ENCODE measurements at regions not wholly inside any gene's neighbourhood (a gene's known extent, or its start where the extent isn't known, plus 50 kb on each side); places are given as distances from the start of the nearest gene placed in this dataset.

GRCh38 chr10:128431506-128431905 is 305.3 kb upstream of the MKI67 start:
- DNase-seq: no peak

- DNase-seq: no peak
Measured at GRCh38 chr10:128432011-128432410, 305.8 kb upstream of the MKI67 start.

DNA sequence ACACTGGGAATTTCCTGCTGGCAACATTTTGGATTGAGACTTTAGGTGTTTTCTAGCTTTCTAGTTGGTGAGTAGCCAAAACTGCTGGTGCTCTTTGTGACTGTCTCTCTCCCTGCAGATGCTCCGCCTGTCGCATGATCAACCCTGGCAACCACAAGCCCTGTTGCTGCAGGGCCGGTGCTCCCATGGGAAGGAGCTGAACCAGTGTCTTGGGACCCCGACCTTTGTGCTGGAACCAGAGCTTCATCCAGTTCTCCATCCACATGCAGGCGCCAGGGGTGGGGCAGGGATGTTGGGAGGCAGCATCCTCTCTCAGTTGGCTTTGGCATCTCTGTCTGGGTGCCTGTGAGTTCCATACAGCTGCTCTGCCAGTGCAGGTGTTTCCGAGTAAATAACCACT is 306.2 kb upstream of the MKI67 start:
- DNase-seq: no peak

DNA sequence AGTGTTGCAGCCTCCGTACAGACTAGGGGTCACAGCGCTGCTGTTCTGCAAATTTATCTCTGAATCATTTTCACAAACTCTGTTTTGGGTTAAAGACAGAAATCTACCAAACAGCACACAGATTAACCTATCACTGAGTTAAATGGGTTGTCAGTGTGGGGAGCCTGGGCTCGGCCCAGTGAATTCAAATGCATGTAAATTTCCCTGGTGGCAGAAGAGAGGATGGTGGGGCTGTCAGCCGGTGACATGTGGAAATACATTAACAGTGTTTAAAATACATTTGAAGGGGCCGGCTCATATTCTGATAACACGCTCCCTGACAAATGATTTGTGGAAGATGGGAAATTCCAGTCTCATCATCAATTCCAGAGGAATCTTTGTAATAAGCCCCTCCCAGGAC is 309.6 kb upstream of the MKI67 start:
- no peak for DNase-seq

DNA sequence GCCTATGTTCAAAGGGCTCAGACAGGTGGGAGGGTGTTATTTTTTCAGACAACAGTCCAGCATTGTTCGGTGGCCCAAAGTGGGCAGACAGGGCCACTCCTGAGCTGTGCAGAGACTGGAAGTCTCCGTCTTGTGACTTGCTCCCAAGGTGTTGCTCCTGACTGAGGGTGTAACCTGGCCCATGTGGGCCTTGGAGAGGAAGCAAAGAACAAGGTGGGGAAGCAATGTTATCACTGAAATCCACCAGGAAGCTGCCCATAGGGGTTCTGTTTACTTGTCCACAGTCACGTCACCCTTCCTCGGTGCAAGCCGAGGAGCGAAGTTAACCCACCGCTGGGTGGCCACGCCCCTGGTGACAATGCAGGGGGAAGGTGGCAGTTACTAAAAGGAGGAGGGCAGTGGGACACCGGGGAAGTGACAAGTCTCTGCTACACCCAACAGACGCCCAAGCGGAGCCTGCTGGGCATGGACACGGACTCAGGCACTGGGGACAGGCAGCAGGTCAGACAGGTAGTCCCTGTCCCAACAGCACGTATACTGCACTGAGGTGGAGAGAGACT is 311.6 kb upstream of the MKI67 start:
- DNase-seq: no peak

DNA sequence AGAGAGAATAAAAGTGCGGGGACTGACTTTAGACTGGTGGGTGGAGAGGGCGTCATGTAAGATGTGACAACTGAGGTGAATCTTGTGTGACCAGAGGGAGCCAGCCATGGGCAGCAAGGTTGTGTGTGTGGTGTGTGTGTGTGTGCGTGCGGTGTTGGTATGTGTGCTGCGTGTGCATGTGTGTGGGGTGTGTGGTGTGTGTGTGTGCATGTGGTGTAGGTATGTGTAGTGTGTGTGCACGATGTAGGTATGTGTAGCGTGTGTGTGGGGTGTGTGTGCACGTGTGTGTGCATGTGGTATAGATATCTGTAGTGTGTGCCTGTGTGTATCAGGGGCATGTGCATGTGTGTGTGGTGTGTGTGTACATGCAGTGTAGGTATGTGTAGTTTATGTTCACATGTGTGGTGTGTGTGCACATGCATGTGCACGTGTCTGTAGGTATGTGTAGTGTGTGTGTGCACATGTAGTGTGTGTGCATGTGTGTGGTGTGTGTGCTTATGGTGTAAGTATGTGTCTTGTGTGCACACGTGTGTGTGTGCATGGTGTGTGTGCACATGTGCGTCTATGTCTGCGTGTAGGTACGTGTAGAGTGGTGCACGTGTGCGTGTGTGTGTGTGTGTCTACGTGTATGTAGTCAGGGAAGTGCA is 312.3 kb upstream of the MKI67 start:
- DNase-seq: no peak

GRCh38 chr10:128440513-128441160 is 314.4 kb upstream of the MKI67 start:
- DNase-seq: no peak

GRCh38 chr10:128443925-128444518 is 317.8 kb upstream of the MKI67 start:
- no peak for DNase-seq

DNA sequence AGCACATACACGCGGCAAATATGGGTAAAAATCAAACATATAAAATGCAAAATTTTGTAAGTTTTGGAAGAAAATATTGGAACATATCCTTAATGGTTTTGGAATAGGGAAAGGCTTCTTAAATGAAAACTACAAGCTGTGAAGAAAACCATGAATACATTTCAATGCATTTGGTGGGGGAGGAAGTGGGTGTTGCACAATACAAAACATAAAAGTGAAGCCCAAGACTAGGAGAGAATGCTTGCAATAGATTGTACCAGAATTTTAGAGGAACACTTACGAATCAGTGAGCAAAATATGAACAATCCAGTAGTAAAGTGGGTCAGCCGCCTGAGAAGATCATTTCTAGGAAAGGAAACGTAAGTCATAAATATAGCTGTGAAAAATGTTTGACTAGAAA is 322.6 kb upstream of the MKI67 start:
- no peak for DNase-seq

DNA sequence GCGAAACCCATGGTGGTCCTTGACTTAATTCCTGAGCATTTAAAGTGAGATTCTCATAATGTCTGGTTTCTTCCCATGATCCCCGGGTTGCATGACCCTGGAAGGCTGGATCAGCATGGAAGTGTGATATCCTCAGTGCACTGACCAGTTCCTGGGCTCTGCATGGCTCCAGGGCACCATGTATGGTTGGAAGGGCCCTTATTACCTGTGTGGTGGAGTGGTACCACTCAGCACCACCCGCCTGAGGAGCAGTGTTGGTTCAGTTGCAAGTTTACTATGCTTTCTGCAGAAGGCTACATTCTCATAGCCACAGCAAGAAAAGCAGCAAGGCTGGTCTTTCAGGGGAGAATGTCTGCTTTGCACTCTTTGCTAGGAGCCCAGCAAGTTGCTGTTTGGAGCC is 325.7 kb upstream of the MKI67 start:
- DNase-seq: no peak

DNA sequence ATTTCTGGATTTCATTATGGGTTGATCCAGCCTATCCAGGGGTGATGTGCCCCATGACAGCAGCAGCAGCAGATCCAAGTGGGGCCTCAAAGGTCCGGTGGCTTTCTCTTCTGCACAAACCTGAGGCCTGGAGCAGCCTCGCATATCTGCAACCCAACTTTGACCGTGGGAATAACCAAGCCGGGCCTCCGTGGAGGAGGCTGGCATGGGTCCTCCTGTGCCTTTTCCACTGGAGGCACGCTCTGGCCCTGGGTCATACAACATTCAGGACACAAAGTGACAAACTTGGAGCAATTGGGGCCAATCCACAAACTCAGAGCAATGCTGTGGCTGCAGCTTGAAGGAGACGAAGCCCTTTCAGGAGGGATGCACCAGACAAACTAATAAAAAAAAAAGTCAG is 330.0 kb upstream of the MKI67 start:
- DNase-seq: no peak

DNA sequence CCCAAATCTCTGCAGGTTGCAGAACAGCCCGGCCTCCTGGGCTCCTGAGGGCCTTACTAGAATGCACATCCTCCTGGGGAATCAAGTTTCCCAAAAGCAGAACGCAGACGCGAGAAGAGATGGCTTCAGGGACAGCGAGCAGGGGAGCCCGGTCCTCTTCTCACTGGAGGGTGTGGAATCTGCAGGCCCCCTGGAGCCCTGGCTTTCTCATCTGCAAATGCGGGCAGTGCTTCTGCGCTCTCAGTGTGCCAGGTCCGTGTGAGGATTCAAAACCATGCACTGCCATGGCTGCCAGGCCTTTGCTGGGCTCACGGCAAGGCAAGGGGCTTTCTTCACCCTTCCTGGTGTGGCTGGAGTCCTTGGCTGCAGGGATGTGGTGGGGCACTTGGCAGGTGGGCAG is 330.9 kb upstream of the MKI67 start:
- DNase-seq: no peak

DNA sequence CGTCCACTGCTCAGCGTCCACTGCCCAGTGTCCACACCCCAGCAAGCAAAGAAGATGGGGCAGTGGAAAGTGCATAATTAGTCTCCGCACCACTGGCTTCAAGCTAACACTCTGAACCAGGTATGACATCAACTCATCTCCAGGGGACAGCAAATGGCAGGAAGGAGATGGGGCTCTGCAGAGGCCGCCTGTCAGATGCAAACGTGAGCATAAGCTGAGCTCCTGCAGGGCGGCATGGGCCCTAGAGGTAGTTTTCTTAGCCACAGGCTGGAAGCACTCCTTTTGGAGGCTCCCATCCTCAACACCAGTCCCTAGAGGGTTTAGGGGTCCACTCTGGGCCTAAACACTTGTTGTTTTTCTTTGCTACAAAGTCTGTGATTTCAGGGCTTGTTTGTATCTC is 335.8 kb upstream of the MKI67 start:
- DNase-seq: no peak

DNA sequence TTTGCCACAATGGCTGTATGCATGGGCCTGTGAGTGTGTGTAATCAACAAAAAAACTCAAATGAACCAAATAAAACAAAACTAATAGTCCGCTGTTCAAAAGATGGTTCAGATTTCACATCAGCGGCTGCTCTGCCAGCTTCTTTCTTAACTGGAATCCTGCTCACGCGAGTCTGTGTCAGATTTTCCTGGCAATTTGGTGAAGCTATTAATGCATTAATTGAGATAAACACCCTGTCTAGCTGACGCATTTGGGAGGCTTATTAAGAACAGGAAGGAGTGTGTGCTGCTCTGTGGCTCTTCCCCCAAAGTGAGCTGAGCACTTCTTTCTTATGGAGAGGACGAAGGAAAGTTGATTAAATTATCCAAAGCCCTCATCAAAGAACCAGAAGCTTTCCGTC is 336.6 kb upstream of the MKI67 start:
- no peak for DNase-seq

DNA sequence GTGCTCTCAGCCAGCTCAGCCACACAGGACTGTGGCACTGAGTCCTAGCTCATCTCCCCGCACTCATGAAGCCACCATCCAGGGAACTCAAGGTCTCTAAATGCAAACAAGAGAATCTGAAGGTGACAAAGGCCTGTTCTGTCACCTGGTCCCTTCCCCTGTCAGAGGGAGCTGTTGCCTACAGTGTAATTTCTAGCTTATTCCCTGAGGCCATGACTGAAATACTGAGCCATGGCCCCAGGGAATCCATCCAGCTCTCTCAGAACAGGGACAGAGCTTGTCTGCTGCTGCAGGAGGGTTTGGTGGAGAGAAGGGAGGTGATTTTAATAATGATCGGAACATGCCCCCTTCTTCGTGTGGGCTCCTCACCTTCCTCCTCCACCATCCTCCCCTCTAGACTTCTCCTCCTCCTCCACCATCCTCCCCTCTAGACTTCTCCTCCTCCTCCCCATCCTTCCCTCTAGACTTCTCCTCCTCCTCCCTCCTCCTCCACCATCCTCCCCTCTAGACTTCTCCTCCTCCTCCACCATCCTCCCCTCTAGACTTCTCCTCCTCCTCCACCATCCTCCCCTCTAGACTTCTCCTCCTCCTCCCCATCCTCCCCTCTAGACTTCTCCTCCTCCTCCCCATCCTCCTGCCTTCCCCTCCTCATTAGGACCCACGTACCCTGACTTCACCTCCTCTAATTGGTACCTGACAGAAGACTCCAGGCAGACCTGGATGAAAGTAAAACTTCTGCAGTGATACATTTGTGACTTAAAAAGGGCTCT is 338.0 kb upstream of the MKI67 start:
- DNase-seq: no peak

DNA sequence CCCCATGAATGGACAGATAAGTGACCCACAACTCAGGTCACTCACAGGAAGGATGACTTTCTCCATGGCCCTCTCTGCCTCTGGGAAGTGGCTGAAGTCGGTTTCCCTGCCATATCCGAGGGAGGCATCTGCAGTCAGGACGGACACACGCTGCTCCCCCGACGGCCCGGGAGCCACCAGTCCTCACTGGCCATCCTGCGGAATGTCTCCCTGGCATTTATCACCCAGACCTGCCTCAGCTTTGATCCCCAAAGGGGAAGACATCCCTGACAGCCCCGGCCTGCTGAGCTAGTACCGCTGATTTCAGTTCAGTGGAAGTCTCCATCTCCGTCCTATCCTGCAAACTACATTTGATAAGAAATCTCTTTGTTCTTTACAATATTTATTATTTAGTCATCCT is 339.5 kb upstream of the MKI67 start:
- DNase-seq: no peak

- no peak for DNase-seq
Measured at GRCh38 chr10:128466831-128467371, 340.7 kb upstream of the MKI67 start.

GRCh38 chr10:128468462-128468861 is 342.2 kb upstream of the MKI67 start:
- DNase-seq: no peak

GRCh38 chr10:128469515-128469914 is 343.3 kb upstream of the MKI67 start:
- no peak for DNase-seq

- no peak for DNase-seq
Measured at GRCh38 chr10:128470321-128470965, 344.2 kb upstream of the MKI67 start.

DNA sequence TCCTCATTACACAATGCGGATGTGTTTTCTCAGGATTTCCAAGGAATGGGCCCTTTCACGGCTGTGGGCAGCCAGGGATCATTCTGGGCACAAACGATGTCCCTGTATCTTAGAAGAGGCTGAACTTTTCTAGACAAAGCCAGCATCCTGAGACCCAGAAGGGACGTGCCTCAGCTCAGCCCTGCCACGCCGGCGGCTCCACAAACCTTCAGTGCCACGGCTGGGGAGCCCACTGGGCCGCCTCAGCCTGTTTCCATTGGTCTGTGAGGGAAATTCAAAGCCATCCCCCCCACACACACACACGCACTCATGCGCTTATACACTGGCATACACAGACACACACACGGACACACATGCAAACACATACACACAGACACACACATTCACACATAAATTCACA is 344.9 kb upstream of the MKI67 start:
- no peak for DNase-seq

GRCh38 chr10:128472196-128472595 is 346.0 kb upstream of the MKI67 start:
- no peak for DNase-seq

GRCh38 chr10:128473396-128473795 is 347.2 kb upstream of the MKI67 start:
- no peak for DNase-seq

All from GDM1 (cell line).